ACHN (cell line): ENCODE measurements at regions not wholly inside any gene's neighbourhood (a gene's known extent, or its start where the extent isn't known, plus 50 kb on each side); places are given as distances from the start of the nearest gene placed in this dataset.

Experiments
- DNase-seq: peaks from one replicate; pipeline ENCODE4 v3.0.0-alpha.2; 2015
- in situ Hi-C: cut with HindIII; loops from 2 replicates; pipeline ENCODE4 v1.10.0; 2017; ENCODE audit warnings: low sequenced_read_pairs, low pct_ligation_motif_present, low pct_unique_long_range_greater_than_20kb

- DNase-seq: no peak
- in situ Hi-C loops: no loop called here
Observed at GRCh38 chr13:64305246-64305645, 2889.6 kb upstream of the PCDH20 start.

- in situ Hi-C loops: no loop called here
Observed at GRCh38 chr13:64300239-64300638, 2884.6 kb upstream of the PCDH20 start.

GRCh38 chr13:64293923-64294322 is 2878.3 kb upstream of the PCDH20 start:
- in situ Hi-C loops: no loop called here
- no peak for DNase-seq

More at GRCh38 chr13:64300239-64300638, 2884.6 kb upstream of the PCDH20 start:
- DNase-seq: no peak

GRCh38 chr13:64289702-64290101 is 2874.1 kb upstream of the PCDH20 start:
- no peak for DNase-seq
- in situ Hi-C loops: no loop called here

GRCh38 chr13:64283926-64284325 is 2868.3 kb upstream of the PCDH20 start:
- no peak for DNase-seq
- in situ Hi-C loops: no loop called here

GRCh38 chr13:64278493-64278892 is 2862.8 kb upstream of the PCDH20 start:
- DNase-seq: peak; percentile 46
- in situ Hi-C loops: no loop called here

- in situ Hi-C loops: no loop called here
- no peak for DNase-seq
Observed at GRCh38 chr13:64277097-64277496, 2861.4 kb upstream of the PCDH20 start.

GRCh38 chr13:64276232-64276631 is 2860.6 kb upstream of the PCDH20 start:
- no peak for DNase-seq
- in situ Hi-C loops: no loop called here

- no peak for DNase-seq
- in situ Hi-C loops: no loop called here
Observed at GRCh38 chr13:64274481-64275217, 2859.0 kb upstream of the PCDH20 start.

GRCh38 chr13:64273780-64274179 is 2858.1 kb upstream of the PCDH20 start:
- no peak for DNase-seq
- in situ Hi-C loops: no loop called here

GRCh38 chr13:64272681-64273080 is 2857.0 kb upstream of the PCDH20 start:
- in situ Hi-C loops: no loop called here
- DNase-seq: no peak

- no peak for DNase-seq
- in situ Hi-C loops: no loop called here
Observed at GRCh38 chr13:64266024-64266423, 2850.4 kb upstream of the PCDH20 start.

- in situ Hi-C loops: no loop called here
- no peak for DNase-seq
Observed at GRCh38 chr13:64263285-64263684, 2847.6 kb upstream of the PCDH20 start.

GRCh38 chr13:64256751-64257150 is 2841.1 kb upstream of the PCDH20 start:
- in situ Hi-C loops: no loop called here
- DNase-seq: no peak

GRCh38 chr13:64255988-64256387 is 2840.3 kb upstream of the PCDH20 start:
- in situ Hi-C loops: no loop called here
- no peak for DNase-seq

GRCh38 chr13:64248371-64249065 is 2832.9 kb upstream of the PCDH20 start:
- no peak for DNase-seq
- in situ Hi-C loops: no loop called here

GRCh38 chr13:64239372-64239771 is 2823.7 kb upstream of the PCDH20 start:
- in situ Hi-C loops: no loop called here
- peak; percentile 49 for DNase-seq

- in situ Hi-C loops: no loop called here
- no peak for DNase-seq
Observed at GRCh38 chr13:64234255-64234654, 2818.6 kb upstream of the PCDH20 start.

- in situ Hi-C loops: no loop called here
- DNase-seq: no peak
Observed at GRCh38 chr13:64223016-64223415, 2807.4 kb upstream of the PCDH20 start.
